ENCODE measurements at regions not wholly inside any gene's neighbourhood (a gene's known extent, or its start where the extent isn't known, plus 50 kb on each side); places are given as distances from the start of the nearest gene placed in this dataset.

- H3K36me3 ChIP-seq = no peaks in the 10 kb centered on the region
- intact Hi-C loops (cut with DNase I) = no loop called here
- no peak overlapping the region for H3K4me3 ChIP-seq
- H3K27ac ChIP-seq = no peak overlapping the region
- H3K4me1 ChIP-seq = no peaks in the 10 kb centered on the region
- no peaks in the 10 kb centered on the region for H3K27me3 ChIP-seq
- H3K9me3 ChIP-seq = no peaks in the 10 kb centered on the region
- DNase-seq (no peak), ATAC-seq (no peak)
- TF ChIP-seq CTCF (IDR thresholded peaks at IDR 0.05) = no peak
Measured at GRCh38 chr3:105963161-105963560, 94.3 kb upstream of the CBLB start.

- ATAC-seq = no peak
- H3K9me3 ChIP-seq = no peaks in the 10 kb centered on the region
- H3K4me3 ChIP-seq = no peak overlapping the region
- H3K36me3 ChIP-seq = no peaks in the 10 kb centered on the region
- H3K27me3 ChIP-seq = no peaks in the 10 kb centered on the region
- no peaks in the 10 kb centered on the region for H3K4me1 ChIP-seq
- intact Hi-C loops (cut with DNase I) = no loop called here
- DNase-seq = no peak
- no peak for TF ChIP-seq CTCF (IDR thresholded peaks at IDR 0.05)
- no peak overlapping the region for H3K27ac ChIP-seq
Measured at GRCh38 chr3:105965384-105965783, 96.6 kb upstream of the CBLB start.

GRCh38 chr3:105967117-105967516 lies 98.3 kb upstream of the CBLB start:
- TF ChIP-seq CTCF (IDR thresholded peaks at IDR 0.05) = no peak
- ATAC-seq (no peak), DNase-seq (no peak)
- no peak overlapping the region for H3K4me3 ChIP-seq
- no peaks in the 10 kb centered on the region for H3K36me3 ChIP-seq
- H3K9me3 ChIP-seq = no peaks in the 10 kb centered on the region
- H3K27me3 ChIP-seq = no peaks in the 10 kb centered on the region
- intact Hi-C loops (cut with DNase I) = no loop called here
- H3K4me1 ChIP-seq = no peaks in the 10 kb centered on the region
- no peak overlapping the region for H3K27ac ChIP-seq

GRCh38 chr3:105970283-105970682 lies 101.5 kb upstream of the CBLB start:
- Histone ChIP-seq H3K27ac (no peak overlapping the region), H3K9me3 (no peaks in the 10 kb centered on the region), H3K4me3 (no peak overlapping the region), H3K36me3 (no peaks in the 10 kb centered on the region), H3K4me1 (no peaks in the 10 kb centered on the region), H3K27me3 (no peaks in the 10 kb centered on the region)
- intact Hi-C loops (cut with DNase I) = no loop called here
- TF ChIP-seq CTCF (IDR thresholded peaks at IDR 0.05) = no peak
- ATAC-seq = peak; percentile 65
- DNase-seq = no peak

GRCh38 chr3:105972069-105972468 lies 103.3 kb upstream of the CBLB start:
- Histone ChIP-seq H3K9me3 (no peaks in the 10 kb centered on the region), H3K4me3 (no peak overlapping the region), H3K36me3 (no peaks in the 10 kb centered on the region), H3K4me1 (no peaks in the 10 kb centered on the region), H3K27ac (no peak overlapping the region), H3K27me3 (no peaks in the 10 kb centered on the region)
- no peak for TF ChIP-seq CTCF (IDR thresholded peaks at IDR 0.05)
- DNase-seq (no peak), ATAC-seq (no peak)
- intact Hi-C loops (cut with DNase I) = no loop called here

- intact Hi-C loops (cut with DNase I) = no loop called here
- TF ChIP-seq CTCF (IDR thresholded peaks at IDR 0.05) = no peak
- Histone ChIP-seq H3K27ac (no peak overlapping the region), H3K4me1 (no peaks in the 10 kb centered on the region), H3K36me3 (no peaks in the 10 kb centered on the region), H3K9me3 (no peaks in the 10 kb centered on the region), H3K4me3 (no peak overlapping the region), H3K27me3 (no peaks in the 10 kb centered on the region)
- ATAC-seq (no peak), DNase-seq (no peak)
Measured at GRCh38 chr3:105974381-105974780, 105.6 kb upstream of the CBLB start.
